ENCODE measurements at regions not wholly inside any gene's neighbourhood (a gene's known extent, or its start where the extent isn't known, plus 50 kb on each side); places are given as distances from the start of the nearest gene placed in this dataset.

- no peak for TF ChIP-seq POLR2AphosphoS5 (IDR thresholded peaks at IDR 0.05; ENCODE audit: insufficient read depth in 1 of 2, low read depth in 1 of 2)
- TF ChIP-seq CTCF (IDR thresholded peaks at IDR 0.05) = no peak
- TF ChIP-seq POLR2A (IDR thresholded peaks at IDR 0.05) = no peak
Measured at GRCh38 chr5:67588389-67588788, 391.8 kb upstream of the CD180 start.

Data from vagina (tissue), 2 donors.